ENCODE measurements at regions not wholly inside any gene's neighbourhood (a gene's known extent, or its start where the extent isn't known, plus 50 kb on each side); places are given as distances from the start of the nearest gene placed in this dataset.
A peak's percentile ranks its signal among the peaks of the same experiment; 100 is the strongest.

GRCh38 chr12:127355061-127355841, 911.7 kb upstream of the TMEM132C start:
- ChIA-PET CTCF (interaction anchor here (0.6 to 1.5 kb wide), 5 partner anchors 205 to 573 kb away, joined by 3 to 6 read pairs (median 3); no protein-coding TSS in a partner anchor), POLR2A (ENCODE audit: unreplicated experiment) (interaction anchor here (0.6 kb wide), 1 partner anchor 571 kb away, joined by 4 read pairs; no protein-coding TSS in a partner anchor)
- no peak overlapping the region for H3K9ac ChIP-seq (ENCODE audit: low read length)
- no peaks in the 10 kb centered on the region for H3K9me2 ChIP-seq (replicated peaks; ENCODE audit: low read length)
- intact Hi-C loops (cut with micrococcal nuclease), result loop anchor here (1.0 to 10.0 kb wide), 5 partner anchors 58 to 430 kb away; no protein-coding TSS in a partner anchor
- H3F3A ChIP-seq (ENCODE audit: low read length, unreplicated experiment), result no peaks in the 10 kb centered on the region
- no peak overlapping the region for H3K4me3 ChIP-seq (ENCODE audit: low read length)
- peak; percentile 76 for DNase-seq
- no peaks in the 10 kb centered on the region for H3K79me2 ChIP-seq (ENCODE audit: low read length)
- peaks cover 6% of the 10 kb centered on the region; the same call in 1 of the 2 replicates for H3K4me1 ChIP-seq (ENCODE audit: insufficient read depth, low read length)
- ATAC-seq, result peak; percentile 96
- no TSS peak for BruUV-seq (replicated peaks)
- H3K27me3 ChIP-seq (ENCODE audit: low read length), result no peaks in the 10 kb centered on the region
- no peaks in the 10 kb centered on the region for H4K20me1 ChIP-seq (ENCODE audit: low read length)
- H3K36me3 ChIP-seq (ENCODE audit: low read depth, low read length), result no peaks in the 10 kb centered on the region
- TF ChIP-seq CTCF (conservative IDR thresholded peaks at IDR 0.05; ENCODE audit: low read depth, low read length) (peak; percentile 93), EZH2phosphoT487 (IDR thresholded peaks at IDR 0.05; ENCODE audit: borderline replicate concordance, low read length) (no peak), EZH2 (IDR thresholded peaks at IDR 0.05; ENCODE audit: low read length, unreplicated experiment) (no peak)
- H2AFZ ChIP-seq (ENCODE audit: low read length), result peak overlapping the region; percentile 7; the same call in 1 of the 2 replicates
- no peak overlapping the region for H3K4me2 ChIP-seq (ENCODE audit: low read length)
- no peak overlapping the region for H3K27ac ChIP-seq (ENCODE audit: low read length)
- H3K9me3 ChIP-seq (ENCODE audit: low read length), result no peaks in the 10 kb centered on the region

- no peaks in the 10 kb centered on the region for H3K9me2 ChIP-seq (replicated peaks; ENCODE audit: low read length)
- no peak for TF ChIP-seq EZH2 (IDR thresholded peaks at IDR 0.05; ENCODE audit: low read length, unreplicated experiment)
- TF ChIP-seq EZH2phosphoT487 (IDR thresholded peaks at IDR 0.05; ENCODE audit: borderline replicate concordance, low read length), result no peak
- TF ChIP-seq CTCF (conservative IDR thresholded peaks at IDR 0.05; ENCODE audit: low read depth, low read length), result no peak
- no peak overlapping the region for H3K4me3 ChIP-seq (ENCODE audit: low read length)
- no TSS peak for BruUV-seq (replicated peaks)
- intact Hi-C loops (cut with micrococcal nuclease), result loop anchor here (5.0 to 10.0 kb wide), 2 partner anchors 62 to 434 kb away; no protein-coding TSS in a partner anchor
- no peaks in the 10 kb centered on the region for H3K79me2 ChIP-seq (ENCODE audit: low read length)
- no peaks in the 10 kb centered on the region for H3K36me3 ChIP-seq (ENCODE audit: low read depth, low read length)
- H3K27me3 ChIP-seq (ENCODE audit: low read length), result no peaks in the 10 kb centered on the region
- ChIA-PET POLR2A (ENCODE audit: unreplicated experiment) (interaction anchor here (0.6 kb wide), 1 partner anchor 437 kb away, joined by 3 read pairs; no protein-coding TSS in a partner anchor), CTCF (interaction anchor here (0.9 kb wide), 1 partner anchor 333 kb away, joined by 3 read pairs; no protein-coding TSS in a partner anchor)
- no peaks in the 10 kb centered on the region for H4K20me1 ChIP-seq (ENCODE audit: low read length)
- no peak for DNase-seq
- H2AFZ ChIP-seq (ENCODE audit: low read length), result no peak overlapping the region
- no peak overlapping the region for H3K27ac ChIP-seq (ENCODE audit: low read length)
- H3K9ac ChIP-seq (ENCODE audit: low read length), result no peak overlapping the region
- H3K4me1 ChIP-seq (ENCODE audit: insufficient read depth, low read length), result peaks cover 6% of the 10 kb centered on the region; the same call in 1 of the 2 replicates
- no peaks in the 10 kb centered on the region for H3F3A ChIP-seq (ENCODE audit: low read length, unreplicated experiment)
- H3K4me2 ChIP-seq (ENCODE audit: low read length), result no peak overlapping the region
- no peak for ATAC-seq
- H3K9me3 ChIP-seq (ENCODE audit: low read length), result no peaks in the 10 kb centered on the region
Measured at GRCh38 chr12:127358888-127359287, 908.1 kb upstream of the TMEM132C start.

- H3K9me2 ChIP-seq (replicated peaks; ENCODE audit: low read length), result no peaks in the 10 kb centered on the region
- no TSS peak for BruUV-seq (replicated peaks)
- ATAC-seq (no peak), DNase-seq (no peak)
- POLR2A ChIA-PET (ENCODE audit: unreplicated experiment), result no interaction called here
- H3K79me2 ChIP-seq (ENCODE audit: low read length), result no peaks in the 10 kb centered on the region
- no peak for TF ChIP-seq CTCF (conservative IDR thresholded peaks at IDR 0.05; ENCODE audit: low read depth, low read length)
- TF ChIP-seq EZH2phosphoT487 (IDR thresholded peaks at IDR 0.05; ENCODE audit: borderline replicate concordance, low read length), result no peak
- no peak for TF ChIP-seq EZH2 (IDR thresholded peaks at IDR 0.05; ENCODE audit: low read length, unreplicated experiment)
- intact Hi-C loops (cut with micrococcal nuclease), result no loop called here
- H3K36me3 ChIP-seq (ENCODE audit: low read depth, low read length), result no peaks in the 10 kb centered on the region
- H3K9me3 ChIP-seq (ENCODE audit: low read length), result no peaks in the 10 kb centered on the region
- H2AFZ ChIP-seq (ENCODE audit: low read length), result no peak overlapping the region
- peaks cover 6% of the 10 kb centered on the region; the same call in 1 of the 2 replicates for H3K4me1 ChIP-seq (ENCODE audit: insufficient read depth, low read length)
- H3K4me2 ChIP-seq (ENCODE audit: low read length), result no peak overlapping the region
- no peak overlapping the region for H3K9ac ChIP-seq (ENCODE audit: low read length)
- H3K27me3 ChIP-seq (ENCODE audit: low read length), result no peaks in the 10 kb centered on the region
- H3K4me3 ChIP-seq (ENCODE audit: low read length), result no peak overlapping the region
- no peaks in the 10 kb centered on the region for H3F3A ChIP-seq (ENCODE audit: low read length, unreplicated experiment)
- CTCF ChIA-PET, result no interaction called here
- H3K27ac ChIP-seq (ENCODE audit: low read length), result no peak overlapping the region
- no peaks in the 10 kb centered on the region for H4K20me1 ChIP-seq (ENCODE audit: low read length)
Measured at GRCh38 chr12:127360580-127360979, 906.4 kb upstream of the TMEM132C start.

All from PC-3 (cell line).